GM23338 (cell line): ENCODE measurements at regions not wholly inside any gene's neighbourhood (a gene's known extent, or its start where the extent isn't known, plus 50 kb on each side); places are given as distances from the start of the nearest gene placed in this dataset.

Experiments used
- CREB1 ChIP-seq: fragments of 250-450 bp; sonication (Bioruptor Pico); IDR thresholded peaks from 2 replicates; pipeline ENCODE4 v1.5.0; 2020; ENCODE audit warnings: low read depth, mild to moderate bottlenecking, moderate library complexity
- ETS1 ChIP-seq: IDR thresholded peaks from 2 replicates; pipeline ENCODE4 v1.6.1; 2016; ENCODE audit warnings: antibody characterized with exemption
- EZH2 ChIP-seq: fragments of 200-600 bp; sonication (generic); IDR thresholded peaks from one replicate; pipeline ENCODE4 v1.8.0; 2017; ENCODE audit warnings: antibody characterized with exemption, mild to moderate bottlenecking, low read depth; ENCODE audit not compliant: unreplicated experiment
- EZH2phosphoT487 ChIP-seq: fragments of 200-600 bp; sonication (generic); IDR thresholded peaks from one replicate; pipeline ENCODE4 v1.8.1; 2018; ENCODE audit warnings: antibody characterized with exemption; ENCODE audit not compliant: unreplicated experiment
- JUNB ChIP-seq: IDR thresholded peaks from one replicate; pipeline ENCODE4 v1.6.1; 2016; ENCODE audit warnings: antibody characterized with exemption; ENCODE audit not compliant: unreplicated experiment
- POLR2AphosphoS5 ChIP-seq: IDR thresholded peaks from 2 replicates; pipeline ENCODE4 v1.6.1; 2016; ENCODE audit warnings: antibody characterized with exemption, low read depth
- TF ChIP-seq, protein P1 (sequence below), 2 experiments: fragments of 200-600 bp in 1 of 2; sonication (generic) in 1 of 2; conservative IDR thresholded peaks; 2 replicates each; pipeline versions ENCODE4 v1.5.1 to v1.6.1; 2016 to 2017; ENCODE audit warnings: antibody characterized with exemption in 2 of 2, low read depth in 2 of 2, mild to moderate bottlenecking in 2 of 2, moderate library complexity in 1 of 2
- TF ChIP-seq, protein P2 (sequence below): IDR thresholded peaks from one replicate; pipeline ENCODE4 v1.6.1; 2018; ENCODE audit warnings: antibody characterized with exemption; ENCODE audit not compliant: unreplicated experiment

DNA sequence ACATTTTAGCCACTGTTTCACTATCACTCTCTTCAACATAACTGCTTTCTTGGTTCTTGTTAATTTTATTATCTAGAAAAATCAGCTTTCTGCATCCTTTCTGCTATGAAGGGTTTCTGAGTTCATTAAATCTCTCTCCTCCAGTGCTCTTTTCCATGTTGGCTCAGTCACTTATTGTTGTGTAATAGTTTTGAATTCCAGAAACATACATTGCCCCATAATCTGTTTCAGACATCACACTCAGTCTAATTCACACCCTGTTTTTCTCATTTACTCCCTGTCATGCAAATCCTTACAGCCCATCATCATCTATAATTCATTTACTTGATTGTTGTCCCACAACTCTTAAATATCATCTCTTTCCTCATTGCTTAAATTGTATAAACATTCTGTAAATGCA lies 176.1 kb upstream of the CDH12 start:
- TF ChIP-seq EZH2, result no peak
- TF ChIP-seq, protein P1, sequence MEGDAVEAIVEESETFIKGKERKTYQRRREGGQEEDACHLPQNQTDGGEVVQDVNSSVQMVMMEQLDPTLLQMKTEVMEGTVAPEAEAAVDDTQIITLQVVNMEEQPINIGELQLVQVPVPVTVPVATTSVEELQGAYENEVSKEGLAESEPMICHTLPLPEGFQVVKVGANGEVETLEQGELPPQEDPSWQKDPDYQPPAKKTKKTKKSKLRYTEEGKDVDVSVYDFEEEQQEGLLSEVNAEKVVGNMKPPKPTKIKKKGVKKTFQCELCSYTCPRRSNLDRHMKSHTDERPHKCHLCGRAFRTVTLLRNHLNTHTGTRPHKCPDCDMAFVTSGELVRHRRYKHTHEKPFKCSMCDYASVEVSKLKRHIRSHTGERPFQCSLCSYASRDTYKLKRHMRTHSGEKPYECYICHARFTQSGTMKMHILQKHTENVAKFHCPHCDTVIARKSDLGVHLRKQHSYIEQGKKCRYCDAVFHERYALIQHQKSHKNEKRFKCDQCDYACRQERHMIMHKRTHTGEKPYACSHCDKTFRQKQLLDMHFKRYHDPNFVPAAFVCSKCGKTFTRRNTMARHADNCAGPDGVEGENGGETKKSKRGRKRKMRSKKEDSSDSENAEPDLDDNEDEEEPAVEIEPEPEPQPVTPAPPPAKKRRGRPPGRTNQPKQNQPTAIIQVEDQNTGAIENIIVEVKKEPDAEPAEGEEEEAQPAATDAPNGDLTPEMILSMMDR (conservative IDR thresholded peaks at IDR 0.05; ENCODE audit: low read depth in 2 of 2), result no peak
- no peak for TF ChIP-seq ETS1
- TF ChIP-seq CREB1 (CRISPR knock-in tag), result no peak
- TF ChIP-seq EZH2phosphoT487, result no peak
- TF ChIP-seq POLR2AphosphoS5, result no peak
- TF ChIP-seq JUNB, result no peak
- TF ChIP-seq, protein P2, sequence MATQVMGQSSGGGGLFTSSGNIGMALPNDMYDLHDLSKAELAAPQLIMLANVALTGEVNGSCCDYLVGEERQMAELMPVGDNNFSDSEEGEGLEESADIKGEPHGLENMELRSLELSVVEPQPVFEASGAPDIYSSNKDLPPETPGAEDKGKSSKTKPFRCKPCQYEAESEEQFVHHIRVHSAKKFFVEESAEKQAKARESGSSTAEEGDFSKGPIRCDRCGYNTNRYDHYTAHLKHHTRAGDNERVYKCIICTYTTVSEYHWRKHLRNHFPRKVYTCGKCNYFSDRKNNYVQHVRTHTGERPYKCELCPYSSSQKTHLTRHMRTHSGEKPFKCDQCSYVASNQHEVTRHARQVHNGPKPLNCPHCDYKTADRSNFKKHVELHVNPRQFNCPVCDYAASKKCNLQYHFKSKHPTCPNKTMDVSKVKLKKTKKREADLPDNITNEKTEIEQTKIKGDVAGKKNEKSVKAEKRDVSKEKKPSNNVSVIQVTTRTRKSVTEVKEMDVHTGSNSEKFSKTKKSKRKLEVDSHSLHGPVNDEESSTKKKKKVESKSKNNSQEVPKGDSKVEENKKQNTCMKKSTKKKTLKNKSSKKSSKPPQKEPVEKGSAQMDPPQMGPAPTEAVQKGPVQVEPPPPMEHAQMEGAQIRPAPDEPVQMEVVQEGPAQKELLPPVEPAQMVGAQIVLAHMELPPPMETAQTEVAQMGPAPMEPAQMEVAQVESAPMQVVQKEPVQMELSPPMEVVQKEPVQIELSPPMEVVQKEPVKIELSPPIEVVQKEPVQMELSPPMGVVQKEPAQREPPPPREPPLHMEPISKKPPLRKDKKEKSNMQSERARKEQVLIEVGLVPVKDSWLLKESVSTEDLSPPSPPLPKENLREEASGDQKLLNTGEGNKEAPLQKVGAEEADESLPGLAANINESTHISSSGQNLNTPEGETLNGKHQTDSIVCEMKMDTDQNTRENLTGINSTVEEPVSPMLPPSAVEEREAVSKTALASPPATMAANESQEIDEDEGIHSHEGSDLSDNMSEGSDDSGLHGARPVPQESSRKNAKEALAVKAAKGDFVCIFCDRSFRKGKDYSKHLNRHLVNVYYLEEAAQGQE, result no peak
